Erythroblast (primary cell): ENCODE measurements at regions not wholly inside any gene's neighbourhood (a gene's known extent, or its start where the extent isn't known, plus 50 kb on each side); places are given as distances from the start of the nearest gene placed in this dataset.
A peak's percentile ranks its signal among the peaks of the same experiment; 100 is the strongest.

ENCODE experiments used
- DNase-seq, 2 experiments: peaks; one replicate each; lab custom pipeline; 2025; lab: John Stamatoyannopoulos, UW
- GATA1 ChIP-seq: IDR thresholded peaks from 2 replicates; pipeline ENCODE4 v1.6.1; 2011; ENCODE audit warnings: low read depth, mild to moderate bottlenecking, control low read depth, low read length, moderate library complexity
- POLR2A ChIP-seq: IDR thresholded peaks from 2 replicates; pipeline ENCODE4 v1.6.1; 2011; ENCODE audit warnings: mild to moderate bottlenecking, low read length

- no peak for DNase-seq
- TF ChIP-seq GATA1 (no peak), POLR2A (no peak)
These were observed 359.8 kb upstream of the ASIC2 start for GRCh38 chr17:33652731-33653398.

DNA sequence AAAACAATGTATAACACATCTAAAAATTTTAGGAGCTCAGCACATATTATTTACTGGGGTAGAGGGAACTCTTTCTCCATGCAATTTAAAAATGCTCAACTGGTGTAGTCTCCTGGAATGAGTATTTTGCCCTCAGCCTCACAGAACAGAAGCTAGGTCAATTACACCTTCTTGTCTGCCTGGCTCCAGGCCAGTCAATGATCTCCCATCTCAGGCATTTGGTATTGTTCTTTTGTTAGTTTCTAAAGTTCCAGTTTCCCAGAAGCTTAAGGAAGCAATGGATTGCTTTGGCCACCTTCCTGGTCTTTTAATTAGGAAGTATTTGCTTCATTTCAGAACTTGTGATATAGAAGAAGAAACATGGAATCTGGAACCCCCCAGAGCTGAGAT is 360.3 kb upstream of the ASIC2 start:
- no peak for DNase-seq
- no peak for TF ChIP-seq POLR2A
- no peak for TF ChIP-seq GATA1

DNA sequence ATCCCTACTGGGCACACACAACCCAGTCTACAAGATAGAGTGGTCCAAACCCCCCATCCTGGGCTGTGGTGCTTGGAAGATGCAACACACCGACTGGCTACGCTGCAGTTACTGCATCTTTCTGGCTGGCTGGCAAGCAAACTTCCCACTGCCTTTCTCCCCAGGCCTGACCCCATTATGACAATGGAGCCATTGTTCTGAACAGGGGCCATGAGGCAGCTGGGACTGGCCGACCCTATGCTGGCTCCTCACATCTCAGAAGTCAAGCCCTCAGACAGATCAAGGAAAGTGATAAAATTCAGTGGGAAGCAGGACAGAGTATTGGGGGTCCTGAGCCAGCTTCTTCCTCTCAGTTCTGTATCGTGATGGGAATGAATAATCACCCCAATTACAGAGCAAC is 364.1 kb upstream of the ASIC2 start:
- no peak for DNase-seq
- TF ChIP-seq POLR2A (no peak), GATA1 (no peak)

DNA sequence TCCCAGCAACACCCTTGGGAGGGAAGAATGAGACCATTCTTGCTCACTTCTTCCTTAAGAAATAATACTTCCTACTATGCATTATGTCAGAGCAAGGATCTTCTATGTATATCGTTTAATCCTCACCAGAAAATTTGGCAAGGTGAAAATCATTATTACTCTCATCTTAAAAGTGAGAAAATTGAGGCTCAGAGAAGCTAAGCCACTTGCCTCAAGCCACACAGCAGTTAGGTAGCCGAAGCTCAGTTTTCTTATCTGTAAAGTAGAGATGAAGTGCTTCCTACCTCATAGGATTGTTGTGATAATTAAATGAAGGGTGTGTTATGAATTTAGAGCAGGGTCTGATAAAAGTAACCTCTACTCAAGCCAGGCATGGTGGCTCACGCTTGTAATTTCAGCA is 368.9 kb upstream of the ASIC2 start:
- no peak for DNase-seq
- TF ChIP-seq POLR2A (no peak), GATA1 (no peak)

GRCh38 chr17:33664116-33664840 is 371.2 kb upstream of the ASIC2 start:
- no peak for DNase-seq
- TF ChIP-seq POLR2A = no peak
- no peak for TF ChIP-seq GATA1

GRCh38 chr17:33667052-33667509 is 374.0 kb upstream of the ASIC2 start:
- DNase-seq = no peak
- TF ChIP-seq POLR2A (no peak), GATA1 (no peak)

- TF ChIP-seq POLR2A = no peak
- TF ChIP-seq GATA1 = no peak
- DNase-seq = peak in 1 of 2 experiments; percentile 9
These were observed 374.6 kb upstream of the ASIC2 start for GRCh38 chr17:33667671-33668070.

DNA sequence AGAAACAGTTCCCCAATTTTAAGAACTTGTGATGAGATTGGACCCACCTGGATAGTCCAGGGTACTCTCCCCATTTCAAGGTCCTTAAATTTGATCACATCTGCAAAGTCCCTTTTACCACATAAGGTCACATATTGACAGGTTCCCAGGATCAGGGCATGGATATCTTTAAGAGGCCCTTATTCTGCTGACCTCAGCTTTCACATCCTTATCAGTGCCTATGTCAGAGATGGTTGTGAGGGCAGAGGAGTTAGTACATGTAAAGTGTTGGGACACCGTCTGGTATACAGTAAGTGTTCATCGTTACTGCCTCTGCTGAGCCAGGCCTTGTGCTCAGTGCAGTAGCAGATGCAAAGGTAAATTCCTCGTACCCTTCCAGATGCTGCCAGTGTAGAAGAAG is 375.4 kb upstream of the ASIC2 start:
- no peak for TF ChIP-seq GATA1
- TF ChIP-seq POLR2A = no peak
- DNase-seq = no peak

- no peak for DNase-seq
- TF ChIP-seq GATA1 (no peak), POLR2A (no peak)
These were observed 378.4 kb upstream of the ASIC2 start for GRCh38 chr17:33671491-33671890.

- TF ChIP-seq GATA1 = no peak
- no peak for TF ChIP-seq POLR2A
- DNase-seq = peak; percentile 41 to 62
These were observed 381.6 kb upstream of the ASIC2 start for GRCh38 chr17:33674685-33675084.

DNA sequence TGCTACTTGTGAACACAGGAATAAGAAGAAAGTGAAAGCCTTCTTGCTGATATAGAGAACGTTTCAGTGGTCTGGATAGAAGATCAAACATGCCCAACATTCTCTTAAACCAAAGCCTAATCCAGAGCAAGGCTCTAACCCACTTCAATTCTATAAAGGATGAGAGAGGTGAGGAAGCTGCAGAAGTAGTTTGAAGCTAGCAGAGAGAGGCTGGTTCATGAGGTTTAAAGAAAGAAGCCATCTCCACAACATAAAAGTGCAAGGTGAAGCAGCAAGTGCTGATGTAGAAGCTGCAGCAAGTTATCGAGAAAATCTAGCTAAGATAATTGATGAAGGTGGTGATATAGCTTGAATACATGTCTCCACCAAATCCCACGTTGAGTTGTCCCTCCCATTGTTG is 383.3 kb upstream of the ASIC2 start:
- TF ChIP-seq GATA1 (no peak), POLR2A (no peak)
- no peak for DNase-seq

GRCh38 chr17:33679595-33679994 is 386.5 kb upstream of the ASIC2 start:
- TF ChIP-seq GATA1 = no peak
- no peak for TF ChIP-seq POLR2A
- DNase-seq = no peak

- TF ChIP-seq GATA1 (no peak), POLR2A (no peak)
- no peak for DNase-seq
These were observed 387.4 kb upstream of the ASIC2 start for GRCh38 chr17:33680472-33680871.

GRCh38 chr17:33682599-33682998 is 389.5 kb upstream of the ASIC2 start:
- TF ChIP-seq POLR2A = no peak
- no peak for TF ChIP-seq GATA1
- no peak for DNase-seq
